Astrocyte of the spinal cord (primary cell): ENCODE measurements at regions not wholly inside any gene's neighbourhood (a gene's known extent, or its start where the extent isn't known, plus 50 kb on each side); places are given as distances from the start of the nearest gene placed in this dataset.

ENCODE experiments used
- DNase-seq: peaks from one replicate; pipeline ENCODE4 v3.0.0; 2011; ENCODE audit warnings: low read depth, low spot score
- H3K4me3 ChIP-seq: 2 replicates; pipeline ENCODE4 v1.5.1; 2011; ENCODE audit warnings: low read depth, mild to moderate bottlenecking, low read length, moderate library complexity
- CTCF ChIP-seq: IDR thresholded peaks from 2 replicates; pipeline ENCODE4 v1.5.1; 2012; ENCODE audit warnings: low read depth, mild to moderate bottlenecking, low read length, inconsistent platforms
- in situ Hi-C: cut with HindIII; loops from 2 replicates; pipeline ENCODE4 v1.10.0; 2017; ENCODE audit warnings: low sequenced_read_pairs

- in situ Hi-C loops: no loop called here
- TF ChIP-seq CTCF: no peak
- H3K4me3 ChIP-seq: no peak overlapping the region
- no peak for DNase-seq
These were observed 547.0 kb downstream of the NSUN3 start for GRCh38 chr3:94609908-94610307.

GRCh38 chr3:94611596-94611995 is 548.7 kb downstream of the NSUN3 start:
- no peak for DNase-seq
- no peak for TF ChIP-seq CTCF
- no peak overlapping the region for H3K4me3 ChIP-seq
- in situ Hi-C loops: no loop called here

- in situ Hi-C loops: no loop called here
These were observed 549.8 kb downstream of the NSUN3 start for GRCh38 chr3:94612631-94613030.

GRCh38 chr3:94614192-94614591 is 551.3 kb downstream of the NSUN3 start:
- TF ChIP-seq CTCF: no peak
- DNase-seq: no peak
- in situ Hi-C loops: no loop called here
- no peak overlapping the region for H3K4me3 ChIP-seq

More at GRCh38 chr3:94612631-94613030, 549.8 kb downstream of the NSUN3 start:
- H3K4me3 ChIP-seq: no peak overlapping the region
- DNase-seq: no peak
- no peak for TF ChIP-seq CTCF

- TF ChIP-seq CTCF: no peak
- DNase-seq: no peak
- in situ Hi-C loops: no loop called here
- no peak overlapping the region for H3K4me3 ChIP-seq
These were observed 552.6 kb downstream of the NSUN3 start for GRCh38 chr3:94615275-94616065.

- no peak overlapping the region for H3K4me3 ChIP-seq
- TF ChIP-seq CTCF: no peak
- DNase-seq: peak; percentile 17
- in situ Hi-C loops: no loop called here
These were observed 554.0 kb downstream of the NSUN3 start for GRCh38 chr3:94616833-94617232.
